GM12878 (cell line): ENCODE measurements at regions not wholly inside any gene's neighbourhood (a gene's known extent, or its start where the extent isn't known, plus 50 kb on each side); places are given as distances from the start of the nearest gene placed in this dataset.

Experiments
- ATAC-seq: fragments of 200-7000 bp; cut with Tn5 transposase; 3 replicates; pipeline ENCODE4 v1.9.1; 2020; ENCODE audit warnings: mild to moderate bottlenecking, moderate library complexity
- BruUV-seq: library from RNA; stranded (reverse); fragments of 400-500 nt; replicated peaks from 2 replicates; lab custom pipeline; 2021; lab: Mats Ljungman, UMichigan
- CTCF ChIA-PET: fragments of 300-600 bp; sonication (Branson Sonifier 250); formaldehyde crosslinking; extraction: SDS; loops from one replicate; lab custom pipeline; 2021; ENCODE audit warnings: inconsistent platforms; lab: Yijun Ruan, JAX
- POLR2A ChIA-PET: fragments of 350-600 bp; formaldehyde crosslinking; extraction: SDS; loops from one replicate; lab custom pipeline; 2021; ENCODE audit warnings: inconsistent platforms; lab: Charles Lee
- RAD21 ChIA-PET: fragments of 300-600 bp; sonication (Branson Sonifier 250); formaldehyde crosslinking; loops from one replicate; lab custom pipeline; 2023; ENCODE audit warnings: antibody characterized with exemption; ENCODE audit not compliant: unreplicated experiment; lab: Charles Lee
- SMC1A ChIA-PET: fragments of 300-600 bp; sonication (Branson Sonifier 250); formaldehyde crosslinking; loops from one replicate; lab custom pipeline; 2023; ENCODE audit not compliant: unreplicated experiment, uncharacterized antibody; lab: Charles Lee
- DNase-seq: peaks from one replicate; pipeline ENCODE4 v3.0.0-alpha.2; 2011; ENCODE audit warnings: low read depth, low spot score
- FAIRE-seq: peaks from 3 replicates; lab custom pipeline; 2011; peaks lifted over from hg19 to GRCh38; lab: Jason Lieb, UNC
- H2AFZ ChIP-seq: 2 replicates; pipeline ENCODE4 v1.6.0; 2011; ENCODE audit warnings: low read depth, low read length, control low read depth; ENCODE audit not compliant: control insufficient read depth
- H3K27ac ChIP-seq: 2 replicates; pipeline ENCODE4 v1.5.1; 2011; ENCODE audit warnings: control low read depth; ENCODE audit not compliant: control insufficient read depth, insufficient read depth
- H3K27me3 ChIP-seq, 2 experiments: replicated peaks in 1 of 2; 2 replicates each; pipeline versions ENCODE4 v1.6.0 to v1.6.1; 2011; ENCODE audit warnings: low read length in 1 of 2; ENCODE audit not compliant: control insufficient read depth in 2 of 2, insufficient read depth in 2 of 2
- H3K36me3 ChIP-seq, 2 experiments: 2 replicates each; pipeline ENCODE4 v1.5.1; 2011; ENCODE audit warnings: low read length in 1 of 2; ENCODE audit not compliant: control insufficient read depth in 2 of 2, insufficient read depth in 2 of 2
- H3K4me1 ChIP-seq: 2 replicates; pipeline ENCODE4 v1.6.1; 2011; ENCODE audit warnings: mild to moderate bottlenecking, low read length, moderate library complexity, mixed read lengths; ENCODE audit not compliant: control insufficient read depth, insufficient read depth
- H3K4me2 ChIP-seq: 2 replicates; pipeline ENCODE4 v1.6.0; 2011; ENCODE audit warnings: control low read depth; ENCODE audit not compliant: control insufficient read depth, insufficient read depth
- H3K4me3 ChIP-seq: fragments of 200-600 bp; sonication (generic); 2 replicates; pipeline ENCODE4 v1.5.1; 2016
- H3K79me2 ChIP-seq: 2 replicates; pipeline ENCODE4 v1.6.0; 2011; ENCODE audit warnings: low read length; ENCODE audit not compliant: control insufficient read depth, insufficient read depth
- H3K9ac ChIP-seq: 2 replicates; pipeline ENCODE4 v1.8.0; 2011; ENCODE audit warnings: low read length, control low read depth, mixed read lengths; ENCODE audit not compliant: control insufficient read depth, insufficient read depth
- H3K9me3 ChIP-seq: replicated peaks from 3 replicates; pipeline ENCODE4 v1.5.1; 2011; ENCODE audit warnings: mild to moderate bottlenecking, low read length; ENCODE audit not compliant: control insufficient read depth, insufficient read depth
- H4K20me1 ChIP-seq: 2 replicates; pipeline ENCODE4 v1.6.0; 2011; ENCODE audit not compliant: control insufficient read depth, insufficient read depth
- HCFC1 ChIP-seq: fragments of 150-350 bp; IDR thresholded peaks from 2 replicates; pipeline ENCODE4 v1.6.1; 2014; ENCODE audit warnings: low read length
- IKZF1 ChIP-seq: fragments of 450-650 bp; conservative IDR thresholded peaks from 2 replicates; pipeline ENCODE4 v1.6.1; 2017; ENCODE audit warnings: antibody characterized with exemption, mild to moderate bottlenecking
- TARDBP ChIP-seq: IDR thresholded peaks from 2 replicates; pipeline ENCODE4 v1.6.1; 2016; ENCODE audit warnings: borderline replicate concordance
- WRNIP1 ChIP-seq: IDR thresholded peaks from 2 replicates; pipeline ENCODE4 v1.6.1; 2011; ENCODE audit warnings: low read depth, low read length, improper control_type of control experiment, borderline replicate concordance
- ZNF622 ChIP-seq: fragments of 450-650 bp; IDR thresholded peaks from 2 replicates; pipeline ENCODE4 v1.6.1; 2017; ENCODE audit warnings: mild to moderate bottlenecking, inconsistent platforms
- WGBS: methylation state at CpG from one replicate; pipeline ENCODE4 v1.1.6; 2016; ENCODE audit warnings: low lambda C conversion rate; ENCODE audit not compliant: insufficient replicate concordance, insufficient coverage; ENCODE audit errors: missing lambda C conversion rate; 5-methylcytosine and 5-hydroxymethylcytosine counted together
- in situ Hi-C: fragments of 300-500 bp; cut with MboI; formaldehyde crosslinking; loops from 9 replicates; pipeline ENCODE4 v1.14.3; 2018; ENCODE audit warnings: mixed read lengths
- intact Hi-C: fragments of 100-400 bp; cut with micrococcal nuclease; formaldehyde crosslinking; loops from one replicate; pipeline ENCODE4 v1.14.2; 2022; ENCODE audit not compliant: unreplicated experiment
- TF ChIP-seq, protein P1 (sequence below): fragments of 450-650 bp; IDR thresholded peaks from 2 replicates; pipeline ENCODE4 v1.6.1; 2016; ENCODE audit warnings: mild to moderate bottlenecking
- TF ChIP-seq, protein P2 (sequence below): fragments of 450-650 bp; IDR thresholded peaks from 2 replicates; pipeline ENCODE4 v1.6.1; 2017; ENCODE audit warnings: borderline replicate concordance
- TF ChIP-seq, protein P3 (sequence below): fragments of 450-650 bp; IDR thresholded peaks from 2 replicates; pipeline ENCODE4 v1.6.1; 2016; ENCODE audit warnings: mild to moderate bottlenecking, moderate library complexity, borderline replicate concordance
- TF ChIP-seq, protein P4 (sequence below): fragments of 450-650 bp; conservative IDR thresholded peaks from 2 replicates; pipeline ENCODE4 v1.6.1; 2017; ENCODE audit warnings: mild to moderate bottlenecking, moderate library complexity

DNA sequence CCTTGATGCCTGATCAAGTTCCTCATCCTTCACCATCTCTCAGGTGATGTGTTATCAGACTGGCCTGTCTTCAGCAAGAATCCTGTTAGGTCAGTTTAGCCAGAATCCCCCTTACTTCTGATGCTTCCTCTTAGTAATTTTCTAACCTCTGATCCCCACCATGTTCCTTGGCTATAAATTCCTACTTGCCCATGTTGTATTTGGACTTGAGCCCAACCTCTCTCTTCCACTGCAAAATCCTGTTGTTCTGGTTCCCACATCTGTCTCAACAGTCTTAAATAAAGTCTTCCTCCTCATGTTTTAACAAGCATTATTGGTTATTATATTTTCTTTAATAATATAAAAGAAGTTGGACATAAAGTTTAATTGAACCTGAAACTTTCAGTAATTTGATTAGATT, 987.8 kb upstream of the USP15 start:
- TF ChIP-seq, protein P1, sequence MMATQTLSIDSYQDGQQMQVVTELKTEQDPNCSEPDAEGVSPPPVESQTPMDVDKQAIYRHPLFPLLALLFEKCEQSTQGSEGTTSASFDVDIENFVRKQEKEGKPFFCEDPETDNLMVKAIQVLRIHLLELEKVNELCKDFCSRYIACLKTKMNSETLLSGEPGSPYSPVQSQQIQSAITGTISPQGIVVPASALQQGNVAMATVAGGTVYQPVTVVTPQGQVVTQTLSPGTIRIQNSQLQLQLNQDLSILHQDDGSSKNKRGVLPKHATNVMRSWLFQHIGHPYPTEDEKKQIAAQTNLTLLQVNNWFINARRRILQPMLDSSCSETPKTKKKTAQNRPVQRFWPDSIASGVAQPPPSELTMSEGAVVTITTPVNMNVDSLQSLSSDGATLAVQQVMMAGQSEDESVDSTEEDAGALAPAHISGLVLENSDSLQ, result no peak
- TF ChIP-seq WRNIP1 (no peak), IKZF1 (no peak)
- TF ChIP-seq, protein P2, sequence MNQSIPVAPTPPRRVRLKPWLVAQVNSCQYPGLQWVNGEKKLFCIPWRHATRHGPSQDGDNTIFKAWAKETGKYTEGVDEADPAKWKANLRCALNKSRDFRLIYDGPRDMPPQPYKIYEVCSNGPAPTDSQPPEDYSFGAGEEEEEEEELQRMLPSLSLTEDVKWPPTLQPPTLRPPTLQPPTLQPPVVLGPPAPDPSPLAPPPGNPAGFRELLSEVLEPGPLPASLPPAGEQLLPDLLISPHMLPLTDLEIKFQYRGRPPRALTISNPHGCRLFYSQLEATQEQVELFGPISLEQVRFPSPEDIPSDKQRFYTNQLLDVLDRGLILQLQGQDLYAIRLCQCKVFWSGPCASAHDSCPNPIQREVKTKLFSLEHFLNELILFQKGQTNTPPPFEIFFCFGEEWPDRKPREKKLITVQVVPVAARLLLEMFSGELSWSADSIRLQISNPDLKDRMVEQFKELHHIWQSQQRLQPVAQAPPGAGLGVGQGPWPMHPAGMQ, result no peak
- no peaks in the 10 kb centered on the region for H3K36me3 ChIP-seq
- RAD21 ChIA-PET, result no interaction called here
- no peak overlapping the region for H3K27ac ChIP-seq
- H3K4me3 ChIP-seq, result no peak overlapping the region
- no peaks in the 10 kb centered on the region for H4K20me1 ChIP-seq
- H3K79me2 ChIP-seq, result no peaks in the 10 kb centered on the region
- ATAC-seq (no peak), DNase-seq (no peak), FAIRE-seq (no peak)
- CTCF ChIA-PET, result no interaction called here
- no peaks in the 10 kb centered on the region for H3K9me3 ChIP-seq
- SMC1A ChIA-PET, result no interaction called here
- no peak overlapping the region for H3K9ac ChIP-seq
- POLR2A ChIA-PET, result no interaction called here
- H3K27me3 ChIP-seq, result no peaks in the 10 kb centered on the region
- H3K4me1 ChIP-seq, result no peaks in the 10 kb centered on the region
- no TSS peak for BruUV-seq
- H3K4me2 ChIP-seq, result no peak overlapping the region
- in situ Hi-C loops, result no loop called here
- H2AFZ ChIP-seq, result no peak overlapping the region
- intact Hi-C loops, result no loop called here

DNA sequence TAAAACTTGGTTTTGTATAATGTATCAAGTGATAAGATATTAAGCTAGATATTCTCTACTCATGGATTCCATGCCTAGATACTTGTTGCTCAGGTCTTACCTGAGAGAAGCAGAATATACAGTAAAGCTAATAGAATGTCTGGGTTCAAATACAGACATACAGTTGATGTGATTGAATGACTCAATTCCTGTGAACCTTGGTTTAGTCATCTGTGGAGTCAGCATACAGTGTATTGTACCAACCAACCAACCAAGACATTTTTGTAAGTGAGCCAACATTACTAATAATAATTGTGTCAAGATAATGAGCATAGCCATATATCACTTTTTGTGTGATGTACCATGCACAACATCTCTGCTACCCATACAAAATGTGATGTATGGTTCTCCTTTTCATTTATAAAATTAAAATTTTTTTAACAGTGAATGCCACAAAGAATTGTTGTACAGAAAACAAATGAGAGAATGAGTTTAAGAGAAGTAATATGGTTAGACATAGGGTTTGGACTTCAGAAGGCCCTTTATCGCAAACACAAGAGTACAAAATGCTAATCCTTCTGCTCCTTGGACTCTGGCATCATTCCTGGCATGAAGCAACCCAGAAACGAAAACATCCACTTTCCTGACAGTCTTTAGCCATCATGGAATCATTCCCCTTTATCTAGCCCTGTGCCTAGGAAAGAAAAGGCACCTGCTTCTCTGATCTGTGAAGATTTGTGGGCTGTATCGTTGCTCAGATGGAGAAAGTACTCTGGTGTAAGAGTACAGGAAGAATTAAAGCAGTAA, 977.2 kb upstream of the USP15 start:
- H3K36me3 ChIP-seq, result no peaks in the 10 kb centered on the region
- POLR2A ChIA-PET, result no interaction called here
- no peaks in the 10 kb centered on the region for H3K27me3 ChIP-seq
- no peaks in the 10 kb centered on the region; the same call in 2 of the 3 replicates for H3K9me3 ChIP-seq
- no peak overlapping the region for H3K9ac ChIP-seq
- no TSS peak for BruUV-seq
- DNase-seq (no peak), ATAC-seq (no peak), FAIRE-seq (no peak)
- no peak overlapping the region for H3K4me2 ChIP-seq
- SMC1A ChIA-PET, result interaction anchor here (0.8 kb wide), 1 partner anchor 8 kb away, joined by 4 read pairs; no protein-coding TSS in a partner anchor
- CTCF ChIA-PET, result no interaction called here
- RAD21 ChIA-PET, result no interaction called here
- no peak overlapping the region for H3K4me3 ChIP-seq
- no peaks in the 10 kb centered on the region for H3K4me1 ChIP-seq
- in situ Hi-C loops, result no loop called here
- no peaks in the 10 kb centered on the region for H4K20me1 ChIP-seq
- no peaks in the 10 kb centered on the region for H3K79me2 ChIP-seq
- whole genome bisulfite sequencing, result 2% methylated on average over 3 of the region's 3 CpGs
- no peak overlapping the region for H3K27ac ChIP-seq
- intact Hi-C loops, result no loop called here
- H2AFZ ChIP-seq, result no peak overlapping the region
- TF ChIP-seq, protein P3, sequence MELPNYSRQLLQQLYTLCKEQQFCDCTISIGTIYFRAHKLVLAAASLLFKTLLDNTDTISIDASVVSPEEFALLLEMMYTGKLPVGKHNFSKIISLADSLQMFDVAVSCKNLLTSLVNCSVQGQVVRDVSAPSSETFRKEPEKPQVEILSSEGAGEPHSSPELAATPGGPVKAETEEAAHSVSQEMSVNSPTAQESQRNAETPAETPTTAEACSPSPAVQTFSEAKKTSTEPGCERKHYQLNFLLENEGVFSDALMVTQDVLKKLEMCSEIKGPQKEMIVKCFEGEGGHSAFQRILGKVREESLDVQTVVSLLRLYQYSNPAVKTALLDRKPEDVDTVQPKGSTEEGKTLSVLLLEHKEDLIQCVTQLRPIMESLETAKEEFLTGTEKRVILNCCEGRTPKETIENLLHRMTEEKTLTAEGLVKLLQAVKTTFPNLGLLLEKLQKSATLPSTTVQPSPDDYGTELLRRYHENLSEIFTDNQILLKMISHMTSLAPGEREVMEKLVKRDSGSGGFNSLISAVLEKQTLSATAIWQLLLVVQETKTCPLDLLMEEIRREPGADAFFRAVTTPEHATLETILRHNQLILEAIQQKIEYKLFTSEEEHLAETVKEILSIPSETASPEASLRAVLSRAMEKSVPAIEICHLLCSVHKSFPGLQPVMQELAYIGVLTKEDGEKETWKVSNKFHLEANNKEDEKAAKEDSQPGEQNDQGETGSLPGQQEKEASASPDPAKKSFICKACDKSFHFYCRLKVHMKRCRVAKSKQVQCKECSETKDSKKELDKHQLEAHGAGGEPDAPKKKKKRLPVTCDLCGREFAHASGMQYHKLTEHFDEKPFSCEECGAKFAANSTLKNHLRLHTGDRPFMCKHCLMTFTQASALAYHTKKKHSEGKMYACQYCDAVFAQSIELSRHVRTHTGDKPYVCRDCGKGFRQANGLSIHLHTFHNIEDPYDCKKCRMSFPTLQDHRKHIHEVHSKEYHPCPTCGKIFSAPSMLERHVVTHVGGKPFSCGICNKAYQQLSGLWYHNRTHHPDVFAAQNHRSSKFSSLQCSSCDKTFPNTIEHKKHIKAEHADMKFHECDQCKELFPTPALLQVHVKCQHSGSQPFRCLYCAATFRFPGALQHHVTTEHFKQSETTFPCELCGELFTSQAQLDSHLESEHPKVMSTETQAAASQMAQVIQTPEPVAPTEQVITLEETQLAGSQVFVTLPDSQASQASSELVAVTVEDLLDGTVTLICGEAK, result no peak
- TF ChIP-seq, protein P4, sequence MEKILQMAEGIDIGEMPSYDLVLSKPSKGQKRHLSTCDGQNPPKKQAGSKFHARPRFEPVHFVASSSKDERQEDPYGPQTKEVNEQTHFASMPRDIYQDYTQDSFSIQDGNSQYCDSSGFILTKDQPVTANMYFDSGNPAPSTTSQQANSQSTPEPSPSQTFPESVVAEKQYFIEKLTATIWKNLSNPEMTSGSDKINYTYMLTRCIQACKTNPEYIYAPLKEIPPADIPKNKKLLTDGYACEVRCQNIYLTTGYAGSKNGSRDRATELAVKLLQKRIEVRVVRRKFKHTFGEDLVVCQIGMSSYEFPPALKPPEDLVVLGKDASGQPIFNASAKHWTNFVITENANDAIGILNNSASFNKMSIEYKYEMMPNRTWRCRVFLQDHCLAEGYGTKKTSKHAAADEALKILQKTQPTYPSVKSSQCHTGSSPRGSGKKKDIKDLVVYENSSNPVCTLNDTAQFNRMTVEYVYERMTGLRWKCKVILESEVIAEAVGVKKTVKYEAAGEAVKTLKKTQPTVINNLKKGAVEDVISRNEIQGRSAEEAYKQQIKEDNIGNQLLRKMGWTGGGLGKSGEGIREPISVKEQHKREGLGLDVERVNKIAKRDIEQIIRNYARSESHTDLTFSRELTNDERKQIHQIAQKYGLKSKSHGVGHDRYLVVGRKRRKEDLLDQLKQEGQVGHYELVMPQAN, result no peak
- TF ChIP-seq ZNF622, result no peak
- no peak for TF ChIP-seq TARDBP
- TF ChIP-seq HCFC1, result no peak
